Kidney glomerular epithelial cell (primary cell): ENCODE measurements at regions not wholly inside any gene's neighbourhood (a gene's known extent, or its start where the extent isn't known, plus 50 kb on each side); places are given as distances from the start of the nearest gene placed in this dataset.

ENCODE experiments used
- DNase-seq: peaks from one replicate; lab custom pipeline; 2025; lab: John Stamatoyannopoulos, UW

GRCh38 chr6:43950051-43950605 is 177.1 kb downstream of the MRPL14 start:
- no peak for DNase-seq

- no peak for DNase-seq
These were observed 177.7 kb downstream of the MRPL14 start for GRCh38 chr6:43949551-43949991.

- no peak for DNase-seq
These were observed 178.4 kb downstream of the MRPL14 start for GRCh38 chr6:43948527-43949485.

GRCh38 chr6:43947860-43948259 is 177.8 kb downstream of the VEGFA start:
- DNase-seq, result no peak

GRCh38 chr6:43946641-43947363 is 176.8 kb downstream of the VEGFA start:
- DNase-seq, result no peak

- no peak for DNase-seq
These were observed 175.7 kb downstream of the VEGFA start for GRCh38 chr6:43945768-43946080.

GRCh38 chr6:43944908-43945767 is 175.1 kb downstream of the VEGFA start:
- DNase-seq, result no peak

GRCh38 chr6:43943781-43944250 is 173.8 kb downstream of the VEGFA start:
- DNase-seq, result no peak

GRCh38 chr6:43943099-43943766 is 173.2 kb downstream of the VEGFA start:
- no peak for DNase-seq

- DNase-seq, result no peak
These were observed 172.6 kb downstream of the VEGFA start for GRCh38 chr6:43942616-43943015.

GRCh38 chr6:43942011-43942442 is 172.0 kb downstream of the VEGFA start:
- no peak for DNase-seq

GRCh38 chr6:43941174-43941573 is 171.2 kb downstream of the VEGFA start:
- no peak for DNase-seq

GRCh38 chr6:43940393-43941087 is 170.5 kb downstream of the VEGFA start:
- no peak for DNase-seq

GRCh38 chr6:43940071-43940392 is 170.0 kb downstream of the VEGFA start:
- no peak for DNase-seq

GRCh38 chr6:43939281-43940070 is 169.5 kb downstream of the VEGFA start:
- DNase-seq, result no peak

GRCh38 chr6:43938178-43939105 is 168.4 kb downstream of the VEGFA start:
- no peak for DNase-seq

- DNase-seq, result no peak
These were observed 167.5 kb downstream of the VEGFA start for GRCh38 chr6:43937236-43938177.

GRCh38 chr6:43936476-43936875 is 166.5 kb downstream of the VEGFA start:
- DNase-seq, result no peak
